ENCODE measurements at regions not wholly inside any gene's neighbourhood (a gene's known extent, or its start where the extent isn't known, plus 50 kb on each side); places are given as distances from the start of the nearest gene placed in this dataset.

DNA sequence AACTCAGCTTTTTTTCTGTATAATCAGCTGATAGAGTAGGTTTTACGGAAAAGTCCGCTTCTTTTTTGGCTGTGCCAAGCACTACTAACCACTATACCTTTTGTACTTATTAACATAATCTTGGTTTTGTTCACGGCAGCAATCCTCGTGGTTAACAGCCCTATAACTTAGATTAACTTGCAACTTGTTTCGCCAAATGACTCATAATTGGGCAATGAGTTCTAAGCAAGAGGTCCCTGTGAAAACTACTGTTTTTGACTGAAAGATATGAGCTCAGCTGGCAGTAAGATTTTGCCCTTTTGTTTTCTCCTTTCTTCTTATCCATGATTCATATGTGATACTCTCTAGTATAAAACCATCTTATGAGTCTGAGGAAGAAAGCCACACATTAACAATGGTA is 345.0 kb upstream of the PCDH15 start:
- peak overlapping the region; percentile 83; the same call in 1 of the 2 replicates for H2AFZ ChIP-seq (ENCODE audit: low read length)
- no peak for TF ChIP-seq HDAC6 (IDR thresholded peaks at IDR 0.05; ENCODE audit: low read depth, low read length)
- no peak for TF ChIP-seq POU5F1 (IDR thresholded peaks at IDR 0.05; ENCODE audit: low read depth, low read length)
- no peak for TF ChIP-seq NANOG (IDR thresholded peaks at IDR 0.05; ENCODE audit: insufficient read depth, low read depth, low read length, poor library complexity, severe bottlenecking)
- no peak for TF ChIP-seq CBX8 (IDR thresholded peaks at IDR 0.05; ENCODE audit: borderline replicate concordance, low read depth, low read length)
- no peak for TF ChIP-seq RNF2 (IDR thresholded peaks at IDR 0.05; ENCODE audit: borderline replicate concordance, low read depth, low read length, missing control alignments, poor library complexity, severe bottlenecking)
- TF ChIP-seq EZH2 (IDR thresholded peaks at IDR 0.05; ENCODE audit: low read depth, low read length, severe bottlenecking), result no peak
- no peak for TF ChIP-seq EP300 (IDR thresholded peaks at IDR 0.05; ENCODE audit: borderline replicate concordance in 1 of 2, low read depth in 2 of 2, low read length in 2 of 2)
- no peak for TF ChIP-seq CHD2 (IDR thresholded peaks at IDR 0.05; ENCODE audit: low read length)
- no peak for TF ChIP-seq GABPA (IDR thresholded peaks at IDR 0.05; ENCODE audit: borderline replicate concordance, insufficient read depth, low read length)
- TF ChIP-seq SIN3A (conservative IDR thresholded peaks at IDR 0.05 in 1 of 2, IDR thresholded peaks at IDR 0.05 in 1 of 2; ENCODE audit: low read depth in 1 of 2, low read length in 2 of 2), result no peak
- TF ChIP-seq JUND (IDR thresholded peaks at IDR 0.05; ENCODE audit: low read length), result no peak
- TF ChIP-seq KDM4A (IDR thresholded peaks at IDR 0.05; ENCODE audit: low read depth, low read length, severe bottlenecking), result no peak
- no peak for TF ChIP-seq MAFK (IDR thresholded peaks at IDR 0.05; ENCODE audit: low read depth, low read length)

More for the DNA sequence above, 345.0 kb upstream of the PCDH15 start:
- no peak for DNase-seq (ENCODE audit: low read depth in 1 of 2, low spot score in 2 of 2)
- Histone ChIP-seq H3K18ac (ENCODE audit: extremely low read depth, low read length) (no peak overlapping the region), H2BK15ac (ENCODE audit: low read length) (no peak overlapping the region), H2BK12ac (ENCODE audit: low read depth, low read length) (no peak overlapping the region), H3K9ac (replicated peaks in 1 of 4; ENCODE audit: extremely low read depth in 1 of 4, low read depth in 3 of 4, low read length in 3 of 4) (no peak overlapping the region), H2AK5ac (ENCODE audit: low read depth, low read length) (no peak overlapping the region), H4K91ac (replicated peaks; ENCODE audit: insufficient read length, low read length) (no peak overlapping the region), H4K8ac (ENCODE audit: extremely low read depth, insufficient read depth, low read length) (no peak overlapping the region), H4K20me1 (replicated peaks in 1 of 2; ENCODE audit: control insufficient read depth in 1 of 2, insufficient read depth in 2 of 2, low read length in 2 of 2) (no peaks in the 10 kb centered on the region), H3K4me1 (replicated peaks in 1 of 4; ENCODE audit: control insufficient read depth in 3 of 4, insufficient read depth in 4 of 4, low read length in 3 of 4) (0 out of 7 replicates have a peak, but pooled peaks cover 0 to 2% (median 0%) of the 10 kb centered on the region in 4 experiments), H3K4me3 (ENCODE audit: extremely low read depth in 1 of 4, insufficient read depth in 2 of 4, low read depth in 3 of 4, low read length in 4 of 4) (no peak overlapping the region), H2BK120ac (replicated peaks; ENCODE audit: low read depth, low read length) (no peak overlapping the region), H4K5ac (ENCODE audit: insufficient read length, low read depth, low read length) (no peak overlapping the region), H3K27ac (ENCODE audit: low read depth, low read length) (no peak overlapping the region), H3K14ac (ENCODE audit: insufficient read length) (no peak overlapping the region), H3K27me3 (replicated peaks in 1 of 4; ENCODE audit: control insufficient read depth in 3 of 4, extremely low read depth in 1 of 4, insufficient read depth in 3 of 4, low read length in 3 of 4) (no peaks in the 10 kb centered on the region), H3K9me3 (ENCODE audit: insufficient read depth in 2 of 2, low read depth in 1 of 2, low read length in 1 of 2) (no peaks in the 10 kb centered on the region), H3K79me2 (ENCODE audit: control insufficient read depth in 1 of 2, insufficient read depth in 2 of 2, low read length in 2 of 2) (no peaks in the 10 kb centered on the region), H3K79me1 (ENCODE audit: low read depth, low read length) (no peaks in the 10 kb centered on the region), H3K23ac (ENCODE audit: insufficient read length) (no peak overlapping the region), H3K4ac (replicated peaks; ENCODE audit: insufficient read length, low read depth, low read length) (no peak overlapping the region), H3K36me3 (ENCODE audit: control insufficient read depth in 2 of 4, insufficient read depth in 4 of 4, low read length in 3 of 4) (no peaks in the 10 kb centered on the region), H3K56ac (replicated peaks; ENCODE audit: insufficient read length, low read depth, low read length) (no peak overlapping the region), H2BK20ac (ENCODE audit: low read length) (no peak overlapping the region), H3K4me2 (ENCODE audit: insufficient read depth in 1 of 2, low read depth in 2 of 2, low read length in 2 of 2) (no peak overlapping the region), H2BK5ac (ENCODE audit: low read depth, low read length) (no peak overlapping the region), H3K23me2 (ENCODE audit: low read depth, low read length) (no peaks in the 10 kb centered on the region)
- ChIA-PET POLR2A (ENCODE audit: partially characterized antibody) (no interaction called here), CTCF (ENCODE audit: partially characterized antibody) (interaction anchor here (0.6 to 1.7 kb wide), 3 partner anchors 12 to 256 kb away, joined by 3 to 8 read pairs (median 4); no protein-coding TSS in a partner anchor)
- WGBS, 2 experiments (ENCODE audit: extremely low coverage in 1 of 2, insufficient coverage in 1 of 2, insufficient read length in 1 of 2, insufficient replicate concordance in 2 of 2, low coverage in 1 of 2, low lambda C conversion rate in 2 of 2, missing lambda C conversion rate in 1 of 2), result 65% methylated on average over 5 of the region's 5 CpGs; no CpG with 5 or more reads in 1 of the 2 experiments
- no peak for FAIRE-seq

Measured in H1 (cell line).